HG03439 (cell line): ENCODE measurements at regions not wholly inside any gene's neighbourhood (a gene's known extent, or its start where the extent isn't known, plus 50 kb on each side); places are given as distances from the start of the nearest gene placed in this dataset.

Experiments
- ATAC-seq: cut with Tn5 transposase; IDR thresholded peaks from one replicate; pipeline ENCODE4 v1.9.1; 2021; ENCODE audit warnings: mild to moderate bottlenecking, moderate library complexity; ENCODE audit not compliant: unreplicated experiment

DNA sequence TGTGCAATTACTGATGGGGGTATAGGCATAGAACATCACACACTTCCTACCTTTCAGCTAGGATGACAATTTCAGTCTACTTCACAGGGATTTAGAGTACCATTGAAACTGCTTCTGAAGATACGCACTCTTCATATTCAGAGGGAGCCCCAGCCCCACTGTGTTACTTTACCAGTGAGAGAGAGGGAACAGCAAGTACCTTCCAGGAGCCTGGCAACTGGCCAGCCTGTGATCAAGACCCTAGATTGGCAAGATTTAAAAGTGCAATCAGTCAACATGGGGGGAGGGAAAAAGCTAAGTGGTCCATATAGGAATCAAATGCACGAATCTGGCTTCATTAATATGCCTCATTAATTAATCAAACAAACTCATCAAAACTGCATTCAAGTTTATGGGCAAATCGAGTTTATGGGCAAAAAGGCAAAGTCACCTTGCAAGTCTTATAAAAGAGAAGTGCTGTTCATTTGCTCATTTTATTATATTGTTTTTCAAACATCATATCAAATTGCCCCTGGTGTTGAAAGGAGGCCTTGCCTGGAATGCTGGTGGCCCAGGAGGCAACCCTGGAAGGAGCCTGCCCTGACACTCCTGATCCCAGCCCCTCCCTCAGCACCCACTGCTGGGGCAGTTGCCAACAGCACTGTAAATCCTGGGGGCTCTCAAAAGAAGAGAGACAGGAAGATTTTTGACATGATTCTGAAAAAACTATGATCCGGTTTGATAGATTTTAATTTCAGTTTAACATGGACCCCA, 184.9 kb upstream of the DPT start:
- ATAC-seq = no peak

DNA sequence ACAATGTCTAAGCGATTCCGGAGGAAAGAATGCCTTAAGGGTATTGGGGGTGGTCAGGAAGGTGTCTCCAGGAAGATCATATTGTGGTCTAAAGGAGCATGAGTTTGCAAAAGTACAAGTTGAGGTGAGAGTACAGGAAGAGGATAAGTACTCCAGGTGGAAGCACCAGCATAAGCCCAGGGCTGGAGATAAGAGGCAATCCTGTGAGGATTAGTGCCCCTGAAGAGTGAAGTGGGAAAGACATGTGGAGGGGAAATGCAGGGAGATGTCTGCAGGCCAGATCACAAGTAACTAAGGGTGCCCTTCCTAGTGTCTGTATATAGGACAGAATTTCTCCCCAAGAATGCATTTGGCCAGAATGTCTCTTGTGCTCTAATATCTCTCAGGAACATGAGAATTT, 188.3 kb upstream of the DPT start:
- no peak for ATAC-seq

DNA sequence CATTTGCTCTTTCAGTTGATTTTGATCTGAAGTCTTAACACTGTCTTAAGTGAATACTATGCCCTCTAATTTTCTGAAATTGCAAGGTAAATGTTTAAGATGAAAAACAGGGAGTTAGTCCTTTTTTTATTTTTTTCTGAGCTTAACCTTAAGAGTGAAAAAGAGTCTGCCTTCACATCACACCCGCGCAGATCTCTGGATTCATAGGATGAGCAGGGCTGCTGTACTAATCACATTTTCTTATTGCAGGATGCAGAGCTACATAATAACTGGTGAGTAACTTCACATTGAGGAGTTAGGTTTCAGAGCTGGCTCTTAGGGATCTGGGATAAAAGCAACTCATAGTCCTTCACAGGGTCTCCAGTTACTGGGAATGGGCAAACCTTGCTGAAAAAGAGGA, 188.7 kb upstream of the ATP1B1 start:
- no peak for ATAC-seq

DNA sequence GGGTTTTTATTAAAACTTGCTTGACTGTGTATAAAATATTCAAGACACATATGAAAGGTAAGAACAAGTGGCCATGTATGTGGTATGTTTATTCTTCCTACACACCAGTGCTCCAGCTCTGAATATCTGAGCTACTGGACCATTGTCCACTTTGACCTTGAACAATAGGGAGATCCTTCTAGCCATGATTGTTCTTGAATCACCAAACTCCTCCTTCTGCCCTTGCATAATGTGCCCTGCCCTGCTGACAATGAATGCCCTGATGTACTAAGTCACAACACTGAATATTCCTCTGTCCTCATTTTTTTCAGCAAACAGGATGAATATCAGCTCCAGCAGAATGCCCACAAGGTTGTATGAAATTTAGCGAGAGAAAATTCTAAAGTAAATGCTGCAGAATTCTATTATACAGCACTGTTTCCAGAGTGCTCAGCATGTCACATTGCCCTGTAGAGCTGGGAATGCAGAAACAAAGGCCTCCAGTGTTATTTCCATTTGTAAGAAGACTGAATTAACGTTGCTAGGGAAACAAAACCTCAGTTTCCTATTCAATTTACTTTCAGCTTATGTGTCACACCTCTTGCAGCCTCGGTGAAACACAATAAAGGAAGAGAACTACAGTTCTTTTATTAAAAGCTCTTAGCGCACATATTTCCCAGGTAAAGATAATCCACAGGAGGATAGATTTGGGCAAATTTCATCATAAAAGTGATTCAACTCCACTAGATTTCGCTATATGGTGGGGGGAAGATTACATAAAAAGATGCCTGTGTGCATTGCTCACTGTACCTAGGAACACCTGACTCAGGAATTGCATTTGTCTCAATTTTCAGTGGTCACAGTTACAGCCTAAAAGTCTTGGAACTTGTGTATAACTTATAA, 187.4 kb upstream of the ATP1B1 start:
- ATAC-seq = no peak

DNA sequence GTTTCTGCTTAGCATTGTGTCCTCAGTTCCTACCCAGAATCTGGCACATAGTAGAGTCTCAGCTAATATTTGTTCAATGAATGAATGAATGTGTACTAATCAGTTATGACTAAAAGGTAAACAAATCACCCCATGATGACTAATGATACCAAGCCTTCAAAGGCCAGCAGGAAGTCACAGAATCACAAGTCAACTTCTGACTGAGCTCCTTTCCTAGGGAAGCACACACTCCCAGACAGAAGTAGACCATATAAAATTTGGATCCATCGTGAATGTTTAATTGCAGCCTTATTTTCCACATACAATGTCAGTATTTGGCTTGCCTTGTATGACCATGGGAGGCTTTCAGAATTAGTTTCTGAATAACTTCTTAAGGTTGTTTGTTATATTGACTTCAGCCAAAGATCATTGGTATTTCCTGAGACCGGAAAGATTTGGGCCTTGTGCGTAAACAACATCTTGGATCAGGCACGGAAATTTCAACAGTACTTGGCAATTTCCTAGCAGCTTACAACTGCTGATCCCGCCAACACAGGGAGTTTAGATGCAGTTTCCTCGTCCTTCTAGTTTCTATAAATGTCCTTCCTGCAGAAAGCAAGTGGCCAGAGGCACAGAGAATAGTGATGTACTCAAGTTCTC, 185.9 kb upstream of the ATP1B1 start:
- no peak for ATAC-seq

DNA sequence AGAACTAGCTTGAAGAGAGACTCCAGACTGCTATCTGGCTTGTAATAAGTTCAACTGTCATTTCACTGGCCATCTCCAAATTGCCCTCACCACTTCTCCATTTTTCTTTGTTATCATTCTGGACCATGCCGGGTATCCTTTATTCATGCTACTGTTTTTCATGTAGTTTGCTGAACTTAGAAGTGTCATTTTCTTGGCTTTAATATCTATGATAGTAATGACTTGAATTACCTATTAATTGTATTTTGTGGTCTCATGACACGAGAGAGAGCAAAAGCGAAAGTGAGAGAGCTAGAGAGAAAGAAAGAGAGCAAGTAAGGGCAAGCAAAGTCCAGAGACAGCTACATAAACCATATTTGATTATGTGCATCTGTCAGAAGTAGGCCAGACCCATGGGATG, 184.9 kb upstream of the ATP1B1 start:
- ATAC-seq = no peak

DNA sequence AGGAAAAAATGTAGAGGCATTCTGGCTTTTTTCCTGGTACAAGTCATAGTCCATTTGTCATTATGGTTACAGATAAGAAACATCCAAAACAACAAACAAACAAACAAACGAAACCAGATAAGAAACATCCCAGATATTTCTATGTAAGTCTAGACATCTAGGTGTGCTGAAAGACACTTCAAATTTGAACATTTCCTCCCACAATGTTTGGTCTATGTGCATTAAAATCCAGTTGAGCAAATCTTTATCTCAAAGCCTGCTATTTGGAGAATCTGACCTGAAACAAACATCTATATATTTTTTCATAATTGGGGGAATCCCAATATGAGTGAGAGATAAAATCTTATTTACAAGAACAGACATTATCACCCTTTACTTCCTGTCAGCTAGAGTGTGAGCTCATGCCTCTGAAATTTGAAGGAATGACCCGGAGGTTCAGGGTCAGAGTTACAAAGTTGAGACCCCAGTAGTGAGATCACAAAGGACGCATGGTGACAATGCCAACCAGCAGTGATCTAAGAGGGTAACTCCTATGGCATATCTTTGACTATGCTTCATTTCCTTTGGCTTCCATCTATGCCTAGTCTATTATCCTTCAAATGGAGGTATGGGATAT, 182.9 kb upstream of the ATP1B1 start:
- no peak for ATAC-seq

DNA sequence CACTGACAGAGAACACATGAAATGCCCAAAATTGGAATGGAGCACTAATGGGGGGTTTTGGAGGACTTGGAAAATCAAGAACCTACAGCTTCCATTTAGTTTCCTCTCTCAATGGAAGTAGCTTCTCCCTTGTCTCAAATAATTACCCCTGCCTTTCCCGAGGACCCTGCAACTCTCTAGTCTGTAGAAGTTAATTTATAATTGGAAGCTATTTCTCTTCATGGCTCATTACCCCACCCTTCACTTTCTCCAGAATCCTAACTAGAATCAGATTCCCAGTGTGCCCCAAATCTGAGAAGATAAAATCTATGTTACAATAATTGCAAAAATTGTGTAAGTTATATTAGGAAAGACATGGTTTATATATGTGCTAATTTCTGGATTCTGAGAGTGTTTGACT, 181.5 kb upstream of the ATP1B1 start:
- ATAC-seq = no peak

DNA sequence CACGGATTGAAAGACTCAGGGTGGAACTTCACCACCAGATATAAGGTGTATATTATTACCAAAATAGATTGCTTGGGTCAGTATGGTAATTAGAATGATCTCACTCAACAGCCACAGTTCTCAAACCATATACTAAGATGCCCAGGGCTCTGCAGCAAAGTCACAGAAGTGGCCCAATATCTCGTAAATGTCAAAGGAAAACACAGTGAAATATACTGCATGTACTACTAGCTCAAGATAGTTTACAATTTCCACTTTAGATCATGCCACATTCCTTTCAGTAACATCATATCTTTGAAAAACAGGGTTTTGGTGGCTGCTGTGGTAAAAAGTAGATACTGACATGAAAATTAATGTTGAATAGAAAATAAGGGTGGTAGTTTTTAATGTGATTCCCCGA, 180.3 kb upstream of the ATP1B1 start:
- no peak for ATAC-seq

DNA sequence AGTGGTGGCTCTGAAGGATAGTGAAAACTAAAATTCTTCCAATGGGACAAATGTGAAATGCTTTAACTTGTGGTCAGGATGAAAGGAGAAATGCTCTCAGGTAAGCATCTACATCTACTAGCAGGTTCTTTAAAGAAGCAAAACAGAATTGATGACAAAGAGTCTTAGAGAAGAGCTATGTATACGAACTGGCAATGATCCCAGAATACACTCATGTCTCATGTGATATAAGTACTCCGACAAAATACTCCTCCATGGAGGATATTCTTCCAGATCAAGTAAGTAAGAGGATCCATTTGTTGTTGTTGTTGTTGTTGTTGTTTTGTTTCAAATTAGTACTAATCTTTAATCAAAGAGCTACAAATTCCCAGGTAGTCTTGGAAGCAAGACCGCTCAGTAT, 174.0 kb upstream of the ATP1B1 start:
- ATAC-seq = no peak

DNA sequence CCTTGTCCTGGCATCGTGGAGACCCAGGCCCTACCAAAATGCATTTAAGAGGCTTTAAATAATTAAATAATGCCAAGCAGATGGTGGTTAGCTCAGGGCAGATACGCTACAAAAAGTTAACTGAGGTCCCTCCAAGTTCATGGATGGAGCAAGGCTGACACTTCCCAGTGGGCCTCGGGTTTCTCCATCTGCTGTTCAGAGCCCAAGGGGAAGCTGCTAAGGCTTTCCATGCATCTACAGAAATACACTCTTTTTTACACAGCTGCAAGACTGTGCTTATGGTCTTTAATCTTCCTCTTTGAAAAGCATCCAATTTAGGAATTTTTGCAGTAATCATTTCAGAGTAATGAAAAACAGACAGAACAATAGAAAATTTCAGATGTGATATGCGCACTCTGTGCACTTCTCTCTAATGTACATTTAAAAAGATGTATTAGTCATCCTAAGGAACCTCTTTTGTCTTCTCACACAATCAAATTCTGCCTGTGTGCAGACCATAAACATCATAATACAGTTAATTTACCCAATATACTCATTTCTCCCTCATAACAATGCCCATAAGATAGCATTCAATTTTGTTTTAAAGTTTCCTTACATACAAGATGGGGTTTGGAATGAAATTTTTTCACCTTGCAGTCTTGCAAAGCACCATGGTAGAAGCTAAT, 173.2 kb upstream of the ATP1B1 start:
- no peak for ATAC-seq

DNA sequence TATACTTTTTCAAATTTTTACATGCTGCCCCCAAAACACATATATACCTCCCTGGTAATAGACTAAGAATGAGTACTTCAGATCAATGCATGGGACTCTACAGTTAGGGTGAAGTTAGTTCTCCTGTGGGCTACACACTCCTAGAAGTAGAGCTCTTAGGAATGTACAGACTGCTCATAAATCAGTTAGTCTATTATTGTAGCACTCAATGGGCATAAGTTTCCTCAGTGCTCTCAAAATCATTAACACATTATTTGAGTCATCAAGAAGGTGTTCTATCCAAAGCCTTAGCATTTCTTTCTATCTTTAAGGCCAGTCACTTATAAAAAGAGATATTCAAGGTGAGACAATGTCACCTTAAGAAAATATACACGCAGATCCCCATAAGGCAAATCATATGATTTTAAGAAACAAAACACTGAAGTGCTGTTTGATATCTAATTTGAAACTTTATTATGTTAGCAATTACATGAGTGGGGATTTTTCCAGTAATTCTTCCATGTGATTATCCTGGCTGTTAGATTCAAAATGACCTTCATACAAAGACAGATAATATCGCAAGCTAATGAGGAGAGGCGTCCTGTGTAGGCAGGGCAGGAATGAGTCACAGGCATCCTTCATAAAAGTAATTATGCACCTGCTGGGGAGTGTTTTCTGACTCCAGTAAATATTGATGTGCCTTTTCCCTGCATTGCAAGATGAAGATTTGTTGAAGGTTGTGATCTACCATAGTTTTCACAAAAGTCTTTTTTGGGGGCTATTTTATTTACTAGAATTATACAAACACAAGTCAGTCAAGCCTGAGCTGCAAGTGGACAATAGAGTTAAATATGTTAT, 167.2 kb upstream of the ATP1B1 start:
- no peak for ATAC-seq

DNA sequence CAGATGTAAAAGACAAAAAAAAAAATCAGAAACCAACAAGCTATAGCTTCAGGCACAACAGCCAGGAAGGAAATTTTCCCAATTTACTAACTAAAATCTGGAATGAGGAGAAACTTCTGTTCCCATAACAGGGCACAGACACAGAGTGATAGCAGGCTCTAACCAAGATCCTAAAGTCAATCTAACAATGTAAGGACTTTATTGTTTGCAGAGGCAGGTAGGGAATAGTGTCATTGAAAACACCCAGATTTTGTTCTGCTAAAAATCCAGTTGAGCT, 166.6 kb upstream of the ATP1B1 start:
- ATAC-seq = no peak

DNA sequence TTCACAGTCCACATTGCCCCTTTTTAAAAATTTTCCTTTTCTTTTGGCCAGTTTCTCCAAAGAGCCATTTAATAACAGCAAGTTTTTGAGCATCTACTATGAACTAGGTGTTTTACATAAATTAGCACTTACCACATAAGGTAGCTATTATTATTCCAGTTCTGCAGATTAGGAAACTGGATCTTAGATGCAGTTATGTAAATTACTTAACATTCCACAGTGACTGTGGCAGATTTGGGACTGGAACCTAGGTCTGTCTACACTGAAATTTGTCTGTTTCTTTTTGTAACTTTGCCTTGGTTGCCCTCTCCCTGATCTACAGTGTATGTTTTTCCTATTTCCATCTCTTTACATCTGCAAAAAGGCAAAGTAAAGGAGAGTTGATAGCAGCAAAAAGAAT, 164.8 kb upstream of the ATP1B1 start:
- no peak for ATAC-seq

DNA sequence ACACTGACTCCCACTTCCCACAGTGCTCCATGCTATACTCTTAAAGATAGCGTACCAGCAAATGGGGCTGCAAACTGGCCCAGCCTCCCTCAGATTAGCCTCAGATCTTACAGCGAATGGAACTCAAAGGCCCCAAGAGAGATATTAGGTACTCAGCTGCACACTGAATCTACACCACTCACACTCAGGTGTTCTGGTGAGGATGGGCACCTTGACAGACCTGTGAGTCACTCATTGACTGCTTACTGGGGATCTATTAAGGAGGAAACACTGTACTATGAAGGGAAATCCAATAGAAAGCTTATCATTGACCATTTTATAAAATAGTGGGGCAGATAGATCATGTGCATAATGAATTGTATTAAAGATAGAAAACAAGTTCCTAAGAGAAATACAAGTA, 164.3 kb upstream of the ATP1B1 start:
- no peak for ATAC-seq

DNA sequence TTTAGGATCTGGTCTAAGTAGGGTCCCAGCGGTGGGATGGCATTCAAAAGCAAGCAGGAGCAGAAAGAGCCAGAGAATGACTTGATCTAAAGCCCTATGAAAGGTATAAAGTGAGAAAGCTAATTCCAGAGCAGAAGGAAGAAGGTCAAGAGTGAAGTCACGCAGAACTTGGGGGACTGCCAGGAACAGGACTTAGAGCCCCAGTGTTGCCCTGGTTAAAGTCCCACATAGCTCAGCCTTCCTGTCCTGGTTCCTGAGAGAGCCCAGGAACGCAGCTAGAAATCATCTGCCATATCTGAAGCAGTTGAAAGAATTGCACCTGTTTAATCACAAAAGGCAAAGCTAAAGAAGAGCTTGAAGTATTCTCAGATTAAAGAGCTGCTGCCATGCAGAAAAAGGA, 160.6 kb upstream of the ATP1B1 start:
- ATAC-seq = no peak

DNA sequence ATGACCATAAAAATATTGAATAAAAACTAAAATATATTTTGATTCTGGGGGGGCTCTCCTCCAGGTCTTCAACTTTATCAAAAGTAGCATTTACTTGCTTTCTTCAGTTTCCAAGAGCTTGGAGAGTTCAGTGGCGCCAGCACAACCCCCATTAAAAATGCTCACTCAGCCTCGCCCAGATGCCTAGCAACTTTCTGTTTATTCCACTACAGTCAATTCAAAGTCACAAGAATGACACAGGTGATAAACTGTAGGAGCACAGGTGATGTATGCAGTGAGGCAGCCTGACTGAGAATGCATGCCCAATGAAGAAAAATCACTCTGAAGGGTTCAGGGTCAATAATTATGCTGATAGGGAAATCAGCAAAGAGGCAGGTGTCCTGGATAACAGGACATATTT, 159.4 kb upstream of the ATP1B1 start:
- no peak for ATAC-seq

DNA sequence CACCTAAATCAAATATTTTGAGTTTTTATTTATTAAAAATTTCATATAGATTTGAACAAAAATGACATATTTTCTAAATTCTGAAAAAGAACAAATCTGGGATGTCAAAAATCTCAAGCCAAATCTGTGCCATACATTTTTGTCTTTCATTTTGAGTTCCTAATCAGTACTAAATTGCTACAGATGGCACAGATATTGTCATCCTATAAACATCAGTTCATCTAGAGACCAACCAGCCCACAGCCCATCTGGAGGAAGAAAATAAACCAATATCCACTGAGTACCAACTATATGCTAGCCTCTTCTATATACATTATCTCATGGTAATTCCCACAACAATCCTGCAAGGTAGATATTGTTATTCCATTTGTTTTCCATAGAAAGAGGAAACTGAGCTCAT, 156.8 kb upstream of the ATP1B1 start:
- ATAC-seq = no peak

DNA sequence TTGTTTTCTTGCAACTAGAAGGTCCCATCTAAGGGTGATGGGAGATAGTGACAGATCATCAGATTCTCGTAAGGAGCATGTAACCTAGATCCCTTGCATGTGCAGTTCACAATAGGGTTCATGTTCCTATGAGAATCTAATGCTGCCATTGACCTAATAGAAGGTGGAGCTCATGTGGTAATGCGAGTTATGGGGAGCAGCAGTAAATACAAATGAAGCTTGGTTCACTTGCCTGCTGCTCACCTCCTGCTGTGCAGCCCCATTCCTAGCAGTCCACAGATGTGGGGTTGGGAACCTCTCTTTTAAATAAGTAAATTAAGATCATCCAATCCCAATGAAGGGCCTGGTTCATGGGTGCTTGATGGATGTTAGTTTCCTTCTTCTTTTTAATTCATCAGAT, 148.7 kb upstream of the ATP1B1 start:
- ATAC-seq = no peak

DNA sequence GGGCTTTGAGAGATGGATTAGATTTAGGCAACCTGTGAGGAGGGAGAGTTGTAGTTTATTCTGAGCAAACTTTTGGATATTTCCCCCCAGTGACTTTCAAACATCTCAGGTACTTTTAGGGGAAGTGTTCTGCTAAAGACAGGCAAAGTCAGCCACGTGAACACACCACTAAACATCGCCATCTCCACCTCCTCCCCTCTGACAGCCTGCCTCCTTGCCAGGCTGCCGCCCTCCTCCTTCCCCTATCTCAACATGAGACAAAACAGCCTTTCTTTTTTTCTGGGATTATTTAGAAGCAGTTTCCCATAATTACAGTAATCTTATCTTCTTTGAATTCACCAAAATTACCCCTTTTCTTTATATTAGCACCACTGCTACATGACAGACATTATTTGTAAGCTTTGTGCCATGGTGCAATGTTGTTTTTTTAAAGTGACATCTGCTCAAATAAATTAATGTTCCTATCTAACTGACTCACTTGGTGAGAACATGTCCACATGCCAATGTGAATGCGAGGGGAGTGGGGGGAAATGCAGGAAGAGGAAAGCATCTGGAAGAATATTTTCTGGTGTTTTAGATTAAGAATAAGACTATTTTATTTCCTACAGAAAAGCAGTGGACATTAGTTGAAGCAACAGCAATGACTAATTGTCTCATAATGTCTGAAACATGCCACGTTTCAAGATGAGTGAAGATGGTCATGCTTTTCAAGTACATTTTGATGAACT, 147.8 kb upstream of the ATP1B1 start:
- ATAC-seq = no peak
